ENCODE measurements at regions not wholly inside any gene's neighbourhood (a gene's known extent, or its start where the extent isn't known, plus 50 kb on each side); places are given as distances from the start of the nearest gene placed in this dataset.

DNA sequence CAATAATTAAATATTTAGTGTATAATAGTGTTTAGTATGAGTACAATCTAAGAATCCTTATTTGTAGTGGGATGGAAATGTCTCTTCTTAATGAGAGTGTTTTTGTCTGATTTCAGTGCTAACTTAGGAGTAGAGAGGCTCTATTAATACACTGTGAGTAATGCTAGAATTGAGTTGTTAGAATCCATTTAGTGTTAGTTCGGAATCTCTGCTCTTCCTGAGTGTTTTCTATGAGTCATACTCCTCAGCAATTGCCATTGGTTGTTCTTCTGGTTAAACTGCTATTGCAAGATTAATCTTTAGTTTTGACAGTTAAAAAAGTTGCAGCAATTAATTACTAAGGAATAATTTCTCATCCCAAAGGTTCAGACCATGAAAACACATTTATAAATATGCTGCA, 828.6 kb upstream of the POU3F3 start:
- Histone ChIP-seq H3K9me3 (replicated peaks in 1 of 2; ENCODE audit: control insufficient read depth in 1 of 2, insufficient read depth in 1 of 2, low read length in 2 of 2) (no peaks in the 10 kb centered on the region), H3K79me2 (ENCODE audit: insufficient read depth, low read length) (no peaks in the 10 kb centered on the region), H3K36me3 (replicated peaks in 1 of 2; ENCODE audit: control insufficient read depth in 1 of 2, insufficient read depth in 2 of 2, low read length in 2 of 2) (no peaks in the 10 kb centered on the region), H4K20me1 (ENCODE audit: insufficient read depth, low read length) (no peaks in the 10 kb centered on the region), H3K4me2 (replicated peaks; ENCODE audit: extremely low read depth, low read length, poor library complexity, severe bottlenecking) (no peak overlapping the region), H3K27ac (ENCODE audit: low read depth in 1 of 2, low read length in 2 of 2) (no peak overlapping the region), H3K4me1 (ENCODE audit: control insufficient read depth in 1 of 2, insufficient read depth in 2 of 2, low read length in 2 of 2) (no peaks in the 10 kb centered on the region), H3K4me3 (replicated peaks in 1 of 3; ENCODE audit: low read depth in 2 of 3, low read length in 3 of 3) (no peak overlapping the region), H2AFZ (ENCODE audit: insufficient read depth, low read depth, low read length, poor library complexity, severe bottlenecking) (no peak overlapping the region), H3K9ac (ENCODE audit: insufficient read depth, low read length, poor library complexity, severe bottlenecking) (no peak overlapping the region), H3K27me3 (ENCODE audit: control insufficient read depth in 2 of 2, insufficient read depth in 2 of 2, low read length in 2 of 2) (no peaks in the 10 kb centered on the region)
- Mint-ChIP-seq H3K36me3 (no peaks in the 10 kb centered on the region), H3K27ac (no peak overlapping the region), H3K4me1 (no peaks in the 10 kb centered on the region), H3K4me3 (no peak overlapping the region), H3K27me3 (ENCODE audit: low read depth in 3 of 3) (peaks cover 0 to 7% (median 0%) of the 10 kb centered on the region in 3 donors), H3K9me3 (peaks cover 0 to 5% (median 0%) of the 10 kb centered on the region in 7 donors)
- no CpG with 5 or more reads among the region's 1 CpG for WGBS (ENCODE audit: insufficient coverage)
- no peak for DNase-seq
- intact Hi-C loops (cut with micrococcal nuclease) = no loop called here
- TF ChIP-seq CTCF (IDR thresholded peaks at IDR 0.05) = no peak

DNA sequence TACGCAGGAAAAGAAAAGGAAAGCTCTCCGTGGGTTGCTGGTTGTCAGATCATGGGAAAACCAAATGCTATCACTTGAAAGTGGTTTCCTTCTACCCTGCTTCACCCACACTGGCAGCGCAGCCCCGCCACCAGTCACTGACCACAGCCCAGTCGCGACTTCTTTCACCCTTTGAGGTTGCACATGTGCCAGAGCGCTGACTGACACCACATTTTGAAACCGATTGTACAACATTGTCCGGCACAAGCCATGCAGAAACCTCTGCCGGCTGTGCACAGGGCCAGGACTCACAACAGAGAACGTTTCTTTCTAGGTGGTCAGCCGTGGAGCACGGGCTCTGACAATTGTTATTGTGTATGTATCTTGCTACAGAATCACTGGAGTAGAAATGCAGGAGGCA, 827.2 kb upstream of the POU3F3 start:
- Mint-ChIP-seq H3K4me3 (no peak overlapping the region), H3K27me3 (ENCODE audit: low read depth in 3 of 3) (peaks cover 0 to 5% (median 0%) of the 10 kb centered on the region in 3 donors), H3K36me3 (no peaks in the 10 kb centered on the region), H3K27ac (no peak overlapping the region), H3K4me1 (no peaks in the 10 kb centered on the region), H3K9me3 (no peaks in the 10 kb centered on the region)
- Histone ChIP-seq H3K36me3 (replicated peaks in 1 of 2; ENCODE audit: control insufficient read depth in 1 of 2, insufficient read depth in 2 of 2, low read length in 2 of 2) (no peaks in the 10 kb centered on the region), H3K79me2 (ENCODE audit: insufficient read depth, low read length) (no peaks in the 10 kb centered on the region), H3K4me1 (ENCODE audit: control insufficient read depth in 1 of 2, insufficient read depth in 2 of 2, low read length in 2 of 2) (no peaks in the 10 kb centered on the region), H2AFZ (ENCODE audit: insufficient read depth, low read depth, low read length, poor library complexity, severe bottlenecking) (no peak overlapping the region), H3K27me3 (ENCODE audit: control insufficient read depth in 2 of 2, insufficient read depth in 2 of 2, low read length in 2 of 2) (no peaks in the 10 kb centered on the region), H4K20me1 (ENCODE audit: insufficient read depth, low read length) (no peaks in the 10 kb centered on the region), H3K9ac (ENCODE audit: insufficient read depth, low read length, poor library complexity, severe bottlenecking) (no peak overlapping the region), H3K27ac (ENCODE audit: low read depth in 1 of 2, low read length in 2 of 2) (no peak overlapping the region), H3K9me3 (replicated peaks in 1 of 2; ENCODE audit: control insufficient read depth in 1 of 2, insufficient read depth in 1 of 2, low read length in 2 of 2) (no peaks in the 10 kb centered on the region), H3K4me3 (replicated peaks in 1 of 3; ENCODE audit: low read depth in 2 of 3, low read length in 3 of 3) (no peak overlapping the region), H3K4me2 (replicated peaks; ENCODE audit: extremely low read depth, low read length, poor library complexity, severe bottlenecking) (no peak overlapping the region)
- TF ChIP-seq CTCF (IDR thresholded peaks at IDR 0.05) = no peak
- intact Hi-C loops (cut with micrococcal nuclease) = no loop called here
- 90% methylated on average over 11 of the region's 13 CpGs for WGBS (ENCODE audit: insufficient coverage)
- no peak for DNase-seq
